Liver (tissue), 8 donors: ENCODE measurements at regions not wholly inside any gene's neighbourhood (a gene's known extent, or its start where the extent isn't known, plus 50 kb on each side); places are given as distances from the start of the nearest gene placed in this dataset.

Source experiments
- DNase-seq: peaks from one replicate; pipeline ENCODE4 v3.0.0-alpha.2; 2017; ENCODE audit warnings: low spot score
- H3K27ac ChIP-seq, 2 donors: one replicate each; pipeline ENCODE4 v1.7.0; 2013; ENCODE audit warnings: inconsistent platforms in 2 of 2, low read length in 2 of 2, control low read depth in 1 of 2, low read depth in 1 of 2, mild to moderate bottlenecking in 1 of 2
- H3K27me3 ChIP-seq, 4 donors: one replicate each; pipeline versions ENCODE4 v1.6.1 to v1.7.0; 2013; ENCODE audit warnings: low read length in 3 of 4, inconsistent platforms in 1 of 4, mild to moderate bottlenecking in 1 of 4, moderate library complexity in 1 of 4; ENCODE audit not compliant: control insufficient read depth in 4 of 4, insufficient read depth in 4 of 4
- H3K36me3 ChIP-seq, 4 donors: one replicate each; pipeline versions ENCODE4 v1.6.1 to v1.7.0; 2013; ENCODE audit warnings: low read length in 3 of 4, mild to moderate bottlenecking in 3 of 4, low read depth in 1 of 4, moderate library complexity in 1 of 4; ENCODE audit not compliant: control insufficient read depth in 4 of 4, insufficient read depth in 3 of 4
- H3K4me1 ChIP-seq, 4 donors: one replicate each; pipeline versions ENCODE4 v1.6.1 to v1.7.0; 2013; ENCODE audit warnings: low read length in 3 of 4, mild to moderate bottlenecking in 3 of 4, moderate library complexity in 1 of 4; ENCODE audit not compliant: control insufficient read depth in 4 of 4, insufficient read depth in 4 of 4
- H3K4me3 ChIP-seq, 3 donors: one replicate each; pipeline versions ENCODE4 v1.6.1 to v1.7.0; 2013; ENCODE audit warnings: low read length in 3 of 3, control low read depth in 1 of 3, low read depth in 1 of 3, mild to moderate bottlenecking in 1 of 3
- H3K9ac ChIP-seq, 2 donors: one replicate each; pipeline ENCODE4 v1.7.0; 2013; ENCODE audit warnings: low read length in 2 of 2, mild to moderate bottlenecking in 2 of 2, moderate library complexity in 2 of 2, control low read depth in 1 of 2, low read depth in 1 of 2
- H3K9me3 ChIP-seq, 4 donors: one replicate each; pipeline versions ENCODE4 v1.6.1 to v1.7.0; 2013; ENCODE audit warnings: low read length in 3 of 4; ENCODE audit not compliant: control insufficient read depth in 4 of 4
- ATF3 ChIP-seq: IDR thresholded peaks from 2 replicates; pipeline ENCODE4 v1.6.1; 2016; ENCODE audit warnings: antibody characterized with exemption
- CTCF ChIP-seq: fragments of 150-350 bp; IDR thresholded peaks from 2 replicates; pipeline ENCODE4 v1.5.1; 2017; ENCODE audit warnings: improper control_type of control experiment, low read depth, low read length; ENCODE audit not compliant: missing input control
- EGR1 ChIP-seq, 2 donors: IDR thresholded peaks; 2 replicates each; pipeline ENCODE4 v1.6.1; 2016 to 2018; ENCODE audit warnings: antibody characterized with exemption in 2 of 2, low read depth in 2 of 2
- FOXA1 ChIP-seq: IDR thresholded peaks from 2 replicates; pipeline ENCODE4 v1.6.1; 2016; ENCODE audit warnings: antibody characterized with exemption
- FOXA2 ChIP-seq: IDR thresholded peaks from 2 replicates; pipeline ENCODE4 v1.6.1; 2016; ENCODE audit warnings: antibody characterized with exemption
- GABPA ChIP-seq, 2 donors: IDR thresholded peaks in 1 of 2; conservative IDR thresholded peaks in 1 of 2; 2 replicates each; pipeline ENCODE4 v1.6.1; 2016; ENCODE audit warnings: antibody characterized with exemption in 2 of 2, mild to moderate bottlenecking in 1 of 2, moderate library complexity in 1 of 2
- HNF4A ChIP-seq, 2 donors: conservative IDR thresholded peaks; 2 replicates each; pipeline ENCODE4 v1.6.1; 2016; ENCODE audit warnings: antibody characterized with exemption in 2 of 2, mild to moderate bottlenecking in 2 of 2
- HNF4G ChIP-seq: IDR thresholded peaks from 2 replicates; pipeline ENCODE4 v1.6.1; 2016; ENCODE audit warnings: antibody characterized with exemption
- JUND ChIP-seq, 2 donors: IDR thresholded peaks; 2 replicates each; pipeline ENCODE4 v1.6.1; 2016; ENCODE audit warnings: antibody characterized with exemption in 2 of 2
- MAX ChIP-seq: IDR thresholded peaks from 2 replicates; pipeline ENCODE4 v1.6.1; 2016; ENCODE audit warnings: antibody characterized with exemption
- NR2F2 ChIP-seq: IDR thresholded peaks from 2 replicates; pipeline ENCODE4 v1.6.1; 2016; ENCODE audit warnings: antibody characterized with exemption
- RAD21 ChIP-seq, 2 donors: IDR thresholded peaks; 2 replicates each; pipeline ENCODE4 v1.6.1; 2016; ENCODE audit warnings: antibody characterized with exemption in 2 of 2, mild to moderate bottlenecking in 2 of 2
- REST ChIP-seq: IDR thresholded peaks from 2 replicates; pipeline ENCODE4 v1.6.1; 2016; ENCODE audit warnings: antibody characterized with exemption, mild to moderate bottlenecking
- RXRA ChIP-seq, 2 donors: IDR thresholded peaks; 2 replicates each; pipeline ENCODE4 v1.6.1; 2017 to 2018; ENCODE audit warnings: antibody characterized with exemption in 2 of 2, mild to moderate bottlenecking in 1 of 2
- SP1 ChIP-seq: IDR thresholded peaks from 2 replicates; pipeline ENCODE4 v1.6.1; 2018; ENCODE audit warnings: antibody characterized with exemption, mild to moderate bottlenecking
- TAF1 ChIP-seq: conservative IDR thresholded peaks from 2 replicates; pipeline ENCODE4 v1.6.1; 2016; ENCODE audit warnings: antibody characterized with exemption, mild to moderate bottlenecking
- YY1 ChIP-seq: IDR thresholded peaks from 2 replicates; pipeline ENCODE4 v1.6.1; 2016; ENCODE audit warnings: antibody characterized with exemption, mild to moderate bottlenecking
- ZBTB33 ChIP-seq: IDR thresholded peaks from 2 replicates; pipeline ENCODE4 v1.6.1; 2016; ENCODE audit warnings: antibody characterized with exemption
- WGBS: extraction: QIAGEN DNeasy Blood & Tissue Kit; methylation state at CpG from one replicate; pipeline ENCODE4 v1.1.7; 2013; 5-methylcytosine and 5-hydroxymethylcytosine counted together
- donor health status: healthy.
- donor health status: healthy.
- donor health status: healthy.
- donor health status: healthy.
- donor health status: healthy.

GRCh38 chr2:80887841-80888378 is 583.4 kb upstream of the LRRTM1 start:
- H3K4me3 ChIP-seq = no peak overlapping the region
- H3K9me3 ChIP-seq = no peaks in the 10 kb centered on the region
- 39% methylated on average over 2 of the region's 2 CpGs for WGBS
- H3K36me3 ChIP-seq = no peaks in the 10 kb centered on the region
- no peaks in the 10 kb centered on the region for H3K27me3 ChIP-seq
- TF ChIP-seq TAF1 (no peak), NR2F2 (no peak), REST (no peak), FOXA1 (no peak), FOXA2 (no peak), HNF4G (no peak), GABPA (IDR thresholded peaks at IDR 0.05 in 1 of 2, conservative IDR thresholded peaks at IDR 0.05 in 1 of 2) (no peak), ZBTB33 (no peak), RXRA (IDR thresholded peaks at IDR 0.05) (no peak), EGR1 (IDR thresholded peaks at IDR 0.05; ENCODE audit: low read depth in 2 of 2) (no peak), CTCF (no peak), SP1 (no peak), ATF3 (no peak), HNF4A (conservative IDR thresholded peaks at IDR 0.05) (no peak), RAD21 (IDR thresholded peaks at IDR 0.05) (no peak), JUND (IDR thresholded peaks at IDR 0.05) (no peak), YY1 (no peak), MAX (no peak)
- H3K27ac ChIP-seq = no peak overlapping the region
- no peak for DNase-seq
- H3K9ac ChIP-seq = no peak overlapping the region
- H3K4me1 ChIP-seq = no peaks in the 10 kb centered on the region
